H9 (cell line): ENCODE measurements at regions not wholly inside any gene's neighbourhood (a gene's known extent, or its start where the extent isn't known, plus 50 kb on each side); places are given as distances from the start of the nearest gene placed in this dataset.

Experiments used
- DNase-seq: peaks from one replicate; pipeline ENCODE4 v3.0.0-alpha.2; 2017
- H2AFZ ChIP-seq: one replicate; pipeline ENCODE4 v1.6.1; 2013; ENCODE audit warnings: mild to moderate bottlenecking, low read length, control low read depth, moderate library complexity
- H2AK5ac ChIP-seq: 2 replicates; pipeline ENCODE4 v1.6.1; 2013; ENCODE audit warnings: low read length, control low read depth, mixed read lengths; ENCODE audit not compliant: insufficient read length
- H2BK120ac ChIP-seq: one replicate; pipeline ENCODE4 v1.6.1; 2013; ENCODE audit warnings: low read depth, mild to moderate bottlenecking, low read length, control low read depth, inconsistent platforms; ENCODE audit not compliant: poor library complexity, severe bottlenecking
- H2BK12ac ChIP-seq: 2 replicates; pipeline ENCODE4 v1.6.1; 2013; ENCODE audit warnings: low read length, control low read depth, mixed read lengths, low read depth; ENCODE audit not compliant: insufficient read length
- H2BK15ac ChIP-seq: 2 replicates; pipeline ENCODE4 v1.6.1; 2013; ENCODE audit warnings: low read depth, low read length, control low read depth
- H2BK20ac ChIP-seq: one replicate; pipeline ENCODE4 v1.6.1; 2013; ENCODE audit warnings: low read depth, mild to moderate bottlenecking, low read length, control low read depth, inconsistent platforms; ENCODE audit not compliant: poor library complexity, severe bottlenecking
- H2BK5ac ChIP-seq: 2 replicates; pipeline ENCODE4 v1.6.1; 2013; ENCODE audit warnings: low read length, control low read depth, mixed read lengths; ENCODE audit not compliant: insufficient read length
- H3K14ac ChIP-seq: 2 replicates; pipeline ENCODE4 v1.6.1; 2013; ENCODE audit warnings: low read length, control low read depth; ENCODE audit not compliant: insufficient read depth
- H3K18ac ChIP-seq: 2 replicates; pipeline ENCODE4 v1.6.1; 2013; ENCODE audit warnings: low read depth, mild to moderate bottlenecking, mixed read lengths, low read length, control low read depth; ENCODE audit not compliant: insufficient read length
- H3K23ac ChIP-seq: 2 replicates; pipeline ENCODE4 v1.6.1; 2013; ENCODE audit warnings: low read length, control low read depth, mixed read lengths, low read depth; ENCODE audit not compliant: insufficient read length
- H3K23me2 ChIP-seq: 2 replicates; pipeline ENCODE4 v1.6.1; 2013; ENCODE audit warnings: low read depth, mild to moderate bottlenecking, mixed read lengths, low read length, control low read depth; ENCODE audit not compliant: insufficient read length, poor library complexity, severe bottlenecking
- H3K27ac ChIP-seq: 2 replicates; pipeline ENCODE4 v1.5.1; 2013; ENCODE audit warnings: low read length, control low read depth, mixed read lengths, low read depth; ENCODE audit not compliant: insufficient read length
- H3K27me3 ChIP-seq: 2 replicates; pipeline ENCODE4 v1.6.1; 2013; ENCODE audit warnings: low read length, control low read depth, inconsistent platforms; ENCODE audit not compliant: insufficient read depth
- H3K4ac ChIP-seq: 2 replicates; pipeline ENCODE4 v1.6.1; 2013; ENCODE audit warnings: low read depth, mild to moderate bottlenecking, control low read depth, inconsistent platforms, low read length, moderate library complexity
- H3K4me1 ChIP-seq: 2 replicates; pipeline ENCODE4 v1.6.1; 2013; ENCODE audit warnings: low read length, control low read depth, inconsistent platforms; ENCODE audit not compliant: insufficient read depth
- H3K4me2 ChIP-seq: 2 replicates; pipeline ENCODE4 v1.6.1; 2013; ENCODE audit warnings: low read length, control low read depth, mixed read lengths; ENCODE audit not compliant: insufficient read length, insufficient read depth
- H3K56ac ChIP-seq: 2 replicates; pipeline ENCODE4 v1.6.1; 2013; ENCODE audit warnings: low read depth, mild to moderate bottlenecking, mixed read lengths, low read length, control low read depth; ENCODE audit not compliant: insufficient read length
- H3K79me1 ChIP-seq: 2 replicates; pipeline ENCODE4 v1.6.1; 2013; ENCODE audit warnings: low read depth, mild to moderate bottlenecking, moderate library complexity, low read length, control low read depth, inconsistent platforms; ENCODE audit not compliant: insufficient read depth, poor library complexity, severe bottlenecking
- H3K79me2 ChIP-seq: 2 replicates; pipeline ENCODE4 v1.6.1; 2013; ENCODE audit warnings: low read length, control low read depth, inconsistent platforms; ENCODE audit not compliant: insufficient read depth
- H3K9ac ChIP-seq: 2 replicates; pipeline ENCODE4 v1.6.1; 2013; ENCODE audit warnings: low read length, control low read depth, mixed read lengths; ENCODE audit not compliant: insufficient read length; ENCODE audit errors: extremely low read depth
- H3K9me3 ChIP-seq: one replicate; pipeline ENCODE4 v1.6.1; 2013; ENCODE audit warnings: low read depth, low read length, inconsistent platforms; ENCODE audit not compliant: control insufficient read depth
- H3T11ph ChIP-seq: one replicate; pipeline ENCODE4 v1.6.1; 2013; ENCODE audit warnings: mild to moderate bottlenecking, low read length, control low read depth, inconsistent platforms
- H4K20me1 ChIP-seq: one replicate; pipeline ENCODE4 v1.6.1; 2013; ENCODE audit not compliant: control insufficient read depth, insufficient read length, insufficient read depth
- H4K5ac ChIP-seq: 2 replicates; pipeline ENCODE4 v1.6.1; 2013; ENCODE audit warnings: low read depth, mild to moderate bottlenecking, mixed read lengths, low read length, control low read depth; ENCODE audit not compliant: insufficient read length
- H4K8ac ChIP-seq: replicated peaks from 2 replicates; pipeline ENCODE4 v1.6.1; 2013; ENCODE audit warnings: low read length, control low read depth, mixed read lengths, low read depth; ENCODE audit not compliant: insufficient read length
- H4K91ac ChIP-seq: 2 replicates; pipeline ENCODE4 v1.6.1; 2013; ENCODE audit warnings: low read depth, mild to moderate bottlenecking, moderate library complexity, mixed read lengths, low read length, control low read depth; ENCODE audit not compliant: insufficient read length
- H3K27ac Mint-ChIP-seq, 3 experiments: 2 replicates in 2 of 3; 3 replicates in 1 of 3; pipeline ENCODE4 v1.8.0; 2020 to 2021; ENCODE audit warnings: mixed read lengths in 3 of 3, mild to moderate bottlenecking in 1 of 3, moderate library complexity in 1 of 3
- H3K27me3 Mint-ChIP-seq: 2 replicates; pipeline ENCODE4 v1.8.0; 2021; ENCODE audit warnings: low read depth, mild to moderate bottlenecking, moderate library complexity, mixed read lengths
- H3K36me3 Mint-ChIP-seq, 3 experiments: 2 replicates in 2 of 3; 3 replicates in 1 of 3; pipeline ENCODE4 v1.8.0; 2020 to 2021; ENCODE audit warnings: low read depth in 3 of 3, mixed read lengths in 3 of 3; ENCODE audit not compliant: insufficient read depth in 1 of 3
- H3K4me1 Mint-ChIP-seq, 2 experiments: 2 replicates each; pipeline ENCODE4 v1.8.0; 2020; ENCODE audit warnings: mixed read lengths in 2 of 2
- H3K4me3 Mint-ChIP-seq, 2 experiments: 2 replicates in 1 of 2; 3 replicates in 1 of 2; pipeline ENCODE4 v1.8.0; 2020 to 2021; ENCODE audit warnings: mild to moderate bottlenecking in 2 of 2, mixed read lengths in 2 of 2, moderate library complexity in 1 of 2
- H3K9me3 Mint-ChIP-seq, 2 experiments: 2 replicates in 1 of 2; 3 replicates in 1 of 2; pipeline ENCODE4 v1.8.0; 2020; ENCODE audit warnings: mild to moderate bottlenecking in 2 of 2, mixed read lengths in 2 of 2, moderate library complexity in 1 of 2
- WGBS: extraction: QIAGEN DNeasy Blood & Tissue Kit; methylation state at CpG from one replicate; pipeline ENCODE4 v1.1.7; 2013; ENCODE audit warnings: missing lambda C conversion rate, low lambda C conversion rate, mixed read lengths; ENCODE audit not compliant: insufficient read length; ENCODE audit errors: extremely low coverage; 5-methylcytosine and 5-hydroxymethylcytosine counted together
- TF ChIP-seq, protein P1 (sequence below): fragments of 200-600 bp; sonication (generic); conservative IDR thresholded peaks from 3 replicates; pipeline ENCODE4 v1.8.0; 2021; ENCODE audit warnings: antibody characterized with exemption, mild to moderate bottlenecking

GRCh38 chrX:138127314-138127713 is 561.4 kb downstream of the ZIC3 start:
- no peak overlapping the region for H3K9ac ChIP-seq
- no peak overlapping the region for H3K56ac ChIP-seq
- no peak overlapping the region for H4K5ac ChIP-seq
- H3K14ac ChIP-seq, result no peak overlapping the region
- H3K4me3 Mint-ChIP-seq, result no peak overlapping the region
- no peaks in the 10 kb centered on the region for H3K9me3 ChIP-seq
- no peak overlapping the region for H2AK5ac ChIP-seq
- H3K23me2 ChIP-seq, result no peaks in the 10 kb centered on the region
- H4K91ac ChIP-seq, result no peak overlapping the region
- H3K27ac Mint-ChIP-seq, result peak overlapping the region in 1 of 3 experiments; percentile 31; a peak in 1 of 7 replicates
- peaks cover 0 to 22% of the 10 kb centered on the region in 2 experiments; a peak in 2 of 5 replicates for H3K9me3 Mint-ChIP-seq
- H3K27ac ChIP-seq, result no peak overlapping the region
- WGBS, result no CpG with 5 or more reads among the region's 8 CpGs
- no peak overlapping the region for H3K4ac ChIP-seq
- no peak overlapping the region for H3K23ac ChIP-seq
- no peak overlapping the region for H2BK15ac ChIP-seq
- no peak overlapping the region for H2BK20ac ChIP-seq
- no peak overlapping the region for H2BK5ac ChIP-seq
- H3K27me3 ChIP-seq, result no peaks in the 10 kb centered on the region
- TF ChIP-seq, protein P1, sequence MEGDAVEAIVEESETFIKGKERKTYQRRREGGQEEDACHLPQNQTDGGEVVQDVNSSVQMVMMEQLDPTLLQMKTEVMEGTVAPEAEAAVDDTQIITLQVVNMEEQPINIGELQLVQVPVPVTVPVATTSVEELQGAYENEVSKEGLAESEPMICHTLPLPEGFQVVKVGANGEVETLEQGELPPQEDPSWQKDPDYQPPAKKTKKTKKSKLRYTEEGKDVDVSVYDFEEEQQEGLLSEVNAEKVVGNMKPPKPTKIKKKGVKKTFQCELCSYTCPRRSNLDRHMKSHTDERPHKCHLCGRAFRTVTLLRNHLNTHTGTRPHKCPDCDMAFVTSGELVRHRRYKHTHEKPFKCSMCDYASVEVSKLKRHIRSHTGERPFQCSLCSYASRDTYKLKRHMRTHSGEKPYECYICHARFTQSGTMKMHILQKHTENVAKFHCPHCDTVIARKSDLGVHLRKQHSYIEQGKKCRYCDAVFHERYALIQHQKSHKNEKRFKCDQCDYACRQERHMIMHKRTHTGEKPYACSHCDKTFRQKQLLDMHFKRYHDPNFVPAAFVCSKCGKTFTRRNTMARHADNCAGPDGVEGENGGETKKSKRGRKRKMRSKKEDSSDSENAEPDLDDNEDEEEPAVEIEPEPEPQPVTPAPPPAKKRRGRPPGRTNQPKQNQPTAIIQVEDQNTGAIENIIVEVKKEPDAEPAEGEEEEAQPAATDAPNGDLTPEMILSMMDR, result no peak
- H2BK120ac ChIP-seq, result no peak overlapping the region
- no peak overlapping the region for H3K18ac ChIP-seq
- no peak overlapping the region for H2BK12ac ChIP-seq
- DNase-seq, result no peak
- H3T11ph ChIP-seq, result no peak overlapping the region
- H3K36me3 Mint-ChIP-seq, result no peaks in the 10 kb centered on the region
- H3K79me1 ChIP-seq, result no peaks in the 10 kb centered on the region
- no peak overlapping the region for H3K4me2 ChIP-seq
- H3K4me1 ChIP-seq, result no peaks in the 10 kb centered on the region
- no peaks in the 10 kb centered on the region for H3K79me2 ChIP-seq
- no peak overlapping the region for H2AFZ ChIP-seq
- peaks cover 0 to 6% of the 10 kb centered on the region in 2 experiments; a peak in 2 of 4 replicates for H3K4me1 Mint-ChIP-seq
- H4K20me1 ChIP-seq, result no peaks in the 10 kb centered on the region
- no peak overlapping the region for H4K8ac ChIP-seq
- H3K27me3 Mint-ChIP-seq, result peaks cover 1% of the 10 kb centered on the region; the same call in 1 of the 2 replicates
